Prostate gland (tissue), 2 donors: ENCODE measurements at regions not wholly inside any gene's neighbourhood (a gene's known extent, or its start where the extent isn't known, plus 50 kb on each side); places are given as distances from the start of the nearest gene placed in this dataset.

Source experiments
- DNase-seq: peaks from one replicate; pipeline ENCODE4 v3.0.0-alpha.2; 2019; ENCODE audit warnings: low spot score
- H3K27ac ChIP-seq, 2 donors: fragments of 200-600 bp; sonication (generic); 2 replicates each; pipeline ENCODE4 v1.5.1; 2017 to 2019
- H3K27me3 ChIP-seq: fragments of 200-600 bp; sonication (generic); replicated peaks from 2 replicates; pipeline ENCODE4 v1.5.1; 2019; ENCODE audit not compliant: insufficient read depth
- H3K36me3 ChIP-seq, 2 donors: fragments of 200-600 bp; sonication (generic); 1 replicate in 1 of 2; 2 replicates in 1 of 2; pipeline versions ENCODE4 v1.5.1 to v1.8.1; 2017 to 2019
- H3K4me1 ChIP-seq: fragments of 200-600 bp; sonication (generic); replicated peaks from 2 replicates; pipeline ENCODE4 v1.5.1; 2019
- H3K4me3 ChIP-seq, 2 donors: fragments of 200-600 bp; sonication (generic); 2 replicates each; pipeline ENCODE4 v1.5.1; 2017 to 2019
- H3K9me3 ChIP-seq: fragments of 200-600 bp; sonication (generic); 2 replicates; pipeline ENCODE4 v1.5.1; 2017
- POLR2A ChIP-seq: fragments of 450-650 bp; IDR thresholded peaks from one replicate; pipeline ENCODE4 v1.6.1; 2016; ENCODE audit warnings: antibody characterized with exemption, mild to moderate bottlenecking
- POLR2AphosphoS5 ChIP-seq: sonication (generic); formaldehyde crosslinking; IDR thresholded peaks from one replicate; pipeline ENCODE4 v1.6.1; 2017; ENCODE audit warnings: antibody characterized with exemption
- WGBS: methylation state at CpG from one replicate; pipeline ENCODE4 v1.1.5; 2018; 5-methylcytosine and 5-hydroxymethylcytosine counted together
- intact Hi-C: fragments of 100-400 bp; cut with DNase I; formaldehyde crosslinking; loops from one replicate; pipeline ENCODE4 v1.14.2; 2022
- TF ChIP-seq, protein P1 (sequence below), 4 experiments: fragments of 200-600 bp in 2 of 4; fragments of 450-650 bp in 2 of 4; sonication (generic) in 2 of 4; IDR thresholded peaks; 1 replicate in 3 of 4; 2 replicates in 1 of 4; pipeline ENCODE4 v1.5.1; 2016 to 2019; ENCODE audit warnings: antibody characterized with exemption in 4 of 4, mild to moderate bottlenecking in 2 of 4, moderate library complexity in 2 of 4

GRCh38 chr2:236867441-236868260, 218.0 kb upstream of the COPS8 start:
- Histone ChIP-seq H3K27ac (no peak overlapping the region), H3K4me1 (no peaks in the 10 kb centered on the region), H3K9me3 (no peaks in the 10 kb centered on the region), H3K36me3 (no peaks in the 10 kb centered on the region), H3K4me3 (no peak overlapping the region), H3K27me3 (no peaks in the 10 kb centered on the region)
- DNase-seq = no peak
- intact Hi-C loops = no loop called here
- WGBS = 74% methylated on average over 12 of the region's 12 CpGs
- TF ChIP-seq POLR2A (no peak), POLR2AphosphoS5 (no peak)

DNA sequence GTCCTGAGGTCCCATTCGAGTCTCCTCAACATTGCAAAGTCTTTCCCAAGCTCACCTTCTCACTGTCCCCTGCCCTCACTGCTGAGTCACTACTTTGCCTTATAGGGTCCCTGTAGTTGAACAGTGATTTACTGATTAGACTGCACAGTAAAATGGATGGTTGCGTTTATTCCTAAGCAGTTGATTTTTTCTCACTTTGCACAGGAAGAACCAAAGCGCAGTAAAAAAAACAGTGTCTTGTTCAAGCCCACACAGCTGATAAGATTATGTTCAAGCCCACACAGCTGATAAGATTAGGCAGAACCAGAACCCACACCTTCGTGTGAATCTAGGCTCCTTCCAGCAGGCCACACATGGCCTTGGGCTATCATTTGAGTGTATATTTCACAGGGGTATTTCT, 215.3 kb upstream of the COPS8 start:
- no peaks in the 10 kb centered on the region for H3K9me3 ChIP-seq
- intact Hi-C loops = no loop called here
- H3K4me3 ChIP-seq = no peak overlapping the region
- H3K27me3 ChIP-seq = no peaks in the 10 kb centered on the region
- no peak for DNase-seq
- no peak overlapping the region for H3K27ac ChIP-seq
- WGBS = 69% methylated on average over 4 of the region's 4 CpGs
- TF ChIP-seq POLR2AphosphoS5 = no peak
- TF ChIP-seq, protein P1, sequence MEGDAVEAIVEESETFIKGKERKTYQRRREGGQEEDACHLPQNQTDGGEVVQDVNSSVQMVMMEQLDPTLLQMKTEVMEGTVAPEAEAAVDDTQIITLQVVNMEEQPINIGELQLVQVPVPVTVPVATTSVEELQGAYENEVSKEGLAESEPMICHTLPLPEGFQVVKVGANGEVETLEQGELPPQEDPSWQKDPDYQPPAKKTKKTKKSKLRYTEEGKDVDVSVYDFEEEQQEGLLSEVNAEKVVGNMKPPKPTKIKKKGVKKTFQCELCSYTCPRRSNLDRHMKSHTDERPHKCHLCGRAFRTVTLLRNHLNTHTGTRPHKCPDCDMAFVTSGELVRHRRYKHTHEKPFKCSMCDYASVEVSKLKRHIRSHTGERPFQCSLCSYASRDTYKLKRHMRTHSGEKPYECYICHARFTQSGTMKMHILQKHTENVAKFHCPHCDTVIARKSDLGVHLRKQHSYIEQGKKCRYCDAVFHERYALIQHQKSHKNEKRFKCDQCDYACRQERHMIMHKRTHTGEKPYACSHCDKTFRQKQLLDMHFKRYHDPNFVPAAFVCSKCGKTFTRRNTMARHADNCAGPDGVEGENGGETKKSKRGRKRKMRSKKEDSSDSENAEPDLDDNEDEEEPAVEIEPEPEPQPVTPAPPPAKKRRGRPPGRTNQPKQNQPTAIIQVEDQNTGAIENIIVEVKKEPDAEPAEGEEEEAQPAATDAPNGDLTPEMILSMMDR (IDR thresholded peaks at IDR 0.05) = no peak
- TF ChIP-seq POLR2A = no peak
- H3K4me1 ChIP-seq = no peaks in the 10 kb centered on the region
- H3K36me3 ChIP-seq = no peaks in the 10 kb centered on the region

GRCh38 chr2:236871500-236872001, 214.1 kb upstream of the COPS8 start:
- TF ChIP-seq, protein P1 (IDR thresholded peaks at IDR 0.05) = no peak
- Histone ChIP-seq H3K9me3 (no peaks in the 10 kb centered on the region), H3K27ac (no peak overlapping the region), H3K27me3 (no peaks in the 10 kb centered on the region), H3K36me3 (no peaks in the 10 kb centered on the region), H3K4me3 (no peak overlapping the region), H3K4me1 (peaks cover 3% of the 10 kb centered on the region)
- intact Hi-C loops = no loop called here
- DNase-seq = no peak
- WGBS = 56% methylated on average over 6 of the region's 6 CpGs

- H3K27ac ChIP-seq = no peak overlapping the region
- no peak overlapping the region for H3K4me3 ChIP-seq
- intact Hi-C loops = no loop called here
- H3K36me3 ChIP-seq = no peaks in the 10 kb centered on the region
- peaks cover 3% of the 10 kb centered on the region for H3K4me1 ChIP-seq
- DNase-seq = no peak
- 90% methylated on average over 4 of the region's 4 CpGs for WGBS
- no peaks in the 10 kb centered on the region for H3K27me3 ChIP-seq
- TF ChIP-seq, protein P1 (IDR thresholded peaks at IDR 0.05) = no peak
- TF ChIP-seq POLR2A = no peak
- no peak for TF ChIP-seq POLR2AphosphoS5
- H3K9me3 ChIP-seq = no peaks in the 10 kb centered on the region
Measured at GRCh38 chr2:236872015-236872414, 213.7 kb upstream of the COPS8 start.

GRCh38 chr2:236872981-236873380, 212.7 kb upstream of the COPS8 start:
- intact Hi-C loops = no loop called here
- Histone ChIP-seq H3K27ac (no peak overlapping the region), H3K27me3 (no peaks in the 10 kb centered on the region), H3K4me1 (peaks cover 3% of the 10 kb centered on the region), H3K36me3 (no peaks in the 10 kb centered on the region), H3K4me3 (no peak overlapping the region), H3K9me3 (no peaks in the 10 kb centered on the region)
- TF ChIP-seq POLR2A (no peak), POLR2AphosphoS5 (no peak)
- TF ChIP-seq, protein P1 (IDR thresholded peaks at IDR 0.05) = no peak
- 87% methylated on average over 7 of the region's 7 CpGs for WGBS
- no peak for DNase-seq
